Glutamatergic neuron (in vitro differentiated cells): ENCODE measurements at regions not wholly inside any gene's neighbourhood (a gene's known extent, or its start where the extent isn't known, plus 50 kb on each side); places are given as distances from the start of the nearest gene placed in this dataset.
"Not testable (repeated sequence)": the region's sequence is repeated elsewhere in the genome, so short reads cannot be mapped to it uniquely, and the experiment has no call there.

Experiments used
- DNase-seq: peaks from one replicate; pipeline ENCODE4 v3.0.0; 2022
- H3K27ac Mint-ChIP-seq: one replicate; pipeline ENCODE4 v1.8.0; 2020; ENCODE audit warnings: mild to moderate bottlenecking, mixed read lengths, inconsistent platforms; ENCODE audit not compliant: unreplicated experiment
- H3K27me3 Mint-ChIP-seq: one replicate; pipeline ENCODE4 v1.8.0; 2020; ENCODE audit warnings: mild to moderate bottlenecking, moderate library complexity, mixed read lengths, inconsistent platforms; ENCODE audit not compliant: unreplicated experiment
- H3K36me3 Mint-ChIP-seq: one replicate; pipeline ENCODE4 v1.8.0; 2020; ENCODE audit warnings: mild to moderate bottlenecking, mixed read lengths, inconsistent platforms; ENCODE audit not compliant: unreplicated experiment
- H3K4me1 Mint-ChIP-seq: one replicate; pipeline ENCODE4 v1.8.0; 2020; ENCODE audit warnings: mild to moderate bottlenecking, low read depth, mixed read lengths, inconsistent platforms; ENCODE audit not compliant: unreplicated experiment
- H3K4me3 Mint-ChIP-seq: one replicate; pipeline ENCODE4 v1.8.0; 2020; ENCODE audit warnings: mild to moderate bottlenecking, mixed read lengths, inconsistent platforms; ENCODE audit not compliant: unreplicated experiment
- H3K9me3 Mint-ChIP-seq: one replicate; pipeline ENCODE4 v1.8.0; 2020; ENCODE audit warnings: mild to moderate bottlenecking, moderate library complexity, mixed read lengths, inconsistent platforms; ENCODE audit not compliant: unreplicated experiment
- TF ChIP-seq, protein P1 (sequence below): fragments of 200-600 bp; sonication (generic); IDR thresholded peaks from one replicate; pipeline ENCODE4 v1.5.0; 2021; ENCODE audit not compliant: partially characterized antibody, unreplicated experiment

DNA sequence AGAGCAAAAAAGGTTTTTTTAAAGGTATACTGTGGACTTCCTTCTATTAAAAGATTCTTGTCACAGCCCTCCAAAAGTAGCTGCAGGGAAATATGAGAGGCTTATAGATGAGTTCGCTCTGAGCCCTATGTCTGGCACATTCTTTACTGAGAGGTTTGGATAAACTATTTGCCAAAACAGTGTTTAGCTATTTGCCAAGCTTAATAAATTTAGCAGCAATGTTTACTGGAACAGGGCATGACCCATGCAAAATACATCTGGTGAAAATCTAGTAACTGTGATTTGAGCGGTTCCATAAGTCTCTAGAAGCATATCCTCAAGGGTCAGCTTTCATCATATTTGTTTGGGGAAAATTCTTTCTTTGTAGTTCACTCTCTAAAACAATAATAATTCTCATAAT is 1696.7 kb upstream of the PIK3C3 start:
- no peaks in the 10 kb centered on the region for H3K4me1 Mint-ChIP-seq
- no peaks in the 10 kb centered on the region for H3K9me3 Mint-ChIP-seq
- no peaks in the 10 kb centered on the region for H3K27me3 Mint-ChIP-seq
- no peak overlapping the region for H3K27ac Mint-ChIP-seq
- TF ChIP-seq, protein P1, sequence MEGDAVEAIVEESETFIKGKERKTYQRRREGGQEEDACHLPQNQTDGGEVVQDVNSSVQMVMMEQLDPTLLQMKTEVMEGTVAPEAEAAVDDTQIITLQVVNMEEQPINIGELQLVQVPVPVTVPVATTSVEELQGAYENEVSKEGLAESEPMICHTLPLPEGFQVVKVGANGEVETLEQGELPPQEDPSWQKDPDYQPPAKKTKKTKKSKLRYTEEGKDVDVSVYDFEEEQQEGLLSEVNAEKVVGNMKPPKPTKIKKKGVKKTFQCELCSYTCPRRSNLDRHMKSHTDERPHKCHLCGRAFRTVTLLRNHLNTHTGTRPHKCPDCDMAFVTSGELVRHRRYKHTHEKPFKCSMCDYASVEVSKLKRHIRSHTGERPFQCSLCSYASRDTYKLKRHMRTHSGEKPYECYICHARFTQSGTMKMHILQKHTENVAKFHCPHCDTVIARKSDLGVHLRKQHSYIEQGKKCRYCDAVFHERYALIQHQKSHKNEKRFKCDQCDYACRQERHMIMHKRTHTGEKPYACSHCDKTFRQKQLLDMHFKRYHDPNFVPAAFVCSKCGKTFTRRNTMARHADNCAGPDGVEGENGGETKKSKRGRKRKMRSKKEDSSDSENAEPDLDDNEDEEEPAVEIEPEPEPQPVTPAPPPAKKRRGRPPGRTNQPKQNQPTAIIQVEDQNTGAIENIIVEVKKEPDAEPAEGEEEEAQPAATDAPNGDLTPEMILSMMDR, result no peak
- no peak for DNase-seq
- H3K36me3 Mint-ChIP-seq, result peaks cover 6% of the 10 kb centered on the region
- H3K4me3 Mint-ChIP-seq, result no peak overlapping the region

DNA sequence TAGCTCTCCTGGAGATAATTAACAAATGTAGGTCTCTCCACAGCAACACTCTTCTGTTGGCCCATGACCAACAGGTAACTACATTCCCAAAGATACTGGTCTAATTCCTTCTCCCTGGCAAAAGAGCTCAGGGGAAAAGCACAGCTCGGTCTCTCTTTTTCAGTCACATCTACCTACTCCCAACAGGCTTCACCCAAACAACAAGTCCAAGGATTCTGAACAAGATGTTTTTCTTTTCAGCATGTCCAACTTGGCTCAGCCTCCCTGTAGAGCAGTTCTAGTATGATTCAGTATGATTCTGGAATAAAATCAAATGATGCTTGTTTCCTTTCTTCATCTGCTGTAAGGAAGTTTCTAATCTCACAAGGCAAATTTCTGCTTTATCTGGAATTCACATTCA is 1704.8 kb upstream of the PIK3C3 start:
- Mint-ChIP-seq H3K4me1 (no peaks in the 10 kb centered on the region), H3K27ac (no peak overlapping the region), H3K9me3 (no peaks in the 10 kb centered on the region), H3K36me3 (no peaks in the 10 kb centered on the region), H3K4me3 (no peak overlapping the region), H3K27me3 (no peaks in the 10 kb centered on the region)
- no peak for DNase-seq
- TF ChIP-seq, protein P1, result no peak

DNA sequence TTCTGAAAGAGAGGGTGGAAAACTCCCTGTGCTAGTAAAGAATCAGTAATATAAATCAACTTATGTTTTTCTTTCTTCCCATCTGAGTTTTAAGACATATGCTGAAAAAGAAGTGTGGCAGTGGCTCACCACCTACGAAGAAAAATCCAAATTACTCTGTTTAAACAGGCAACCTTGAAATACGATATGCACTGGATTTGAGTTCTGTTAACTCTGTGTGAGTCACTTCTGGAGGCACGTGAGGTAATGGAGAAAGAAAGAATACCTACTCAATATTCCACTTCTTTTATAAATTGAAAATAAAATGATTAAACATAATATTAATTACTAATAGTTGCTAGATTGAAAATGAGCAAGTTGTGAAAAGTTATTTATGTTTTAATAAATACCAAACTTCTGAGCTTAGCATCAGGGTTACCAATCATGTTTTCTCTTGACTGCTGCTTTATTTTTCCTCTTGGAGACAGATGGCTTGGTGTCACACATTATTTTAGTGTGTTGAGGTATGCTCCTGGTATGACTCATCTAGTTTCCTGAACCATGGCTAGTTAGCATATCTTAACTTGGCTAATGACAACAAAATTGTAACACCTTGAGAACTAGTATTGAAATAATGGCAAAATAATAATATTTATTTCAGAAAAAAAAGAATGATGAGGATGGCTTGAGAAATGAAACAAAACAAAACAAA is 1705.5 kb upstream of the PIK3C3 start:
- H3K27ac Mint-ChIP-seq, result no peak overlapping the region
- no peaks in the 10 kb centered on the region for H3K9me3 Mint-ChIP-seq
- H3K4me1 Mint-ChIP-seq, result no peaks in the 10 kb centered on the region
- no peak overlapping the region for H3K4me3 Mint-ChIP-seq
- no peaks in the 10 kb centered on the region for H3K36me3 Mint-ChIP-seq
- DNase-seq, result no peak
- TF ChIP-seq, protein P1, result no peak
- peaks cover 1% of the 10 kb centered on the region for H3K27me3 Mint-ChIP-seq

DNA sequence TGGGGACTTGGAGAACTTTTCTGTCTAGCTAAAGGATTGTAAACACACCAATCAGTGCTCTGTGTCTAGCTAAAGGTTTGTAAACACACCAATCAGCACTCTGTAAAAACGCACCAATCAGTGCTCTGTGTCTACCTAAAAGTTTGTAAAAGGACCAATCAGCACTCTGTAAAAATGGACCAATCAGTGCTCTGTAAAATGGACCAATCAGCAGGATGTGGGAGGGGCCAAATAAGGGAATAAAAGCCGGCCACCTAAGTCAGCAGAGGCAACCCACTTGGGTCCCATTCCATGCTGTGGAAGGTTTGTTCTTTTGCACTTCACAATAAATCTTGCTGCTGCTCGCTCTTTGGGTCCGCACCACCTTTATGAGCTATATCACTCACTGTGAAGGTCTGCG is 1709.4 kb upstream of the PIK3C3 start:
- H3K27ac Mint-ChIP-seq, H3K4me3 Mint-ChIP-seq, H3K36me3 Mint-ChIP-seq, H3K9me3 Mint-ChIP-seq, H3K27me3 Mint-ChIP-seq, DNase-seq, H3K4me1 Mint-ChIP-seq: not testable (repeated sequence)

DNA sequence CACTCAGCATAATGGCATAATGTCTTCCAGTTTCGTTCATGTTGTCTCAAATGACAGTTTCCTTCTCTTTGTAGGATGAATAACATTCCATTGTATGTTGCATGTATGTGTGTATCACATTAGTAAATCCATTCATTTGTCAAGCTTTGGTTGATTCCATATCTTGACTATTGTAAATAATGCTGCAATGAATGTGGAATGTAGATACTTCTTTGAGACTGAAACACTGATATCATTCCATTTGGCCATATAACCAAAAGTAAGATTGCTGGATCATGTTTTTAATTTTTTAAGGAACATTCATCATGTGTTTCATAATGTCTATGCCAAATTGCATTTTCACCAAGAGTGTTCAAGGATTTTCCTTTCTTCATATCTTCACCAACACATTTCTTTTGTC is 1711.4 kb upstream of the PIK3C3 start:
- DNase-seq, result no peak
- H3K27me3 Mint-ChIP-seq, result peaks cover 1% of the 10 kb centered on the region
- no peaks in the 10 kb centered on the region for H3K4me1 Mint-ChIP-seq
- H3K27ac Mint-ChIP-seq, result no peak overlapping the region
- no peaks in the 10 kb centered on the region for H3K36me3 Mint-ChIP-seq
- no peaks in the 10 kb centered on the region for H3K9me3 Mint-ChIP-seq
- TF ChIP-seq, protein P1, result no peak
- no peak overlapping the region for H3K4me3 Mint-ChIP-seq
